GM12892 (cell line): ENCODE measurements at regions not wholly inside any gene's neighbourhood (a gene's known extent, or its start where the extent isn't known, plus 50 kb on each side); places are given as distances from the start of the nearest gene placed in this dataset.

Source experiments
- POLR2A ChIP-seq: IDR thresholded peaks from 2 replicates; pipeline ENCODE4 v1.6.1; 2011; ENCODE audit warnings: low read depth, low read length, control low read depth
- POLR2AphosphoS5 ChIP-seq: IDR thresholded peaks from 2 replicates; pipeline ENCODE4 v1.6.1; 2011; ENCODE audit warnings: low read depth, low read length, control low read depth
- TAF1 ChIP-seq: IDR thresholded peaks from 2 replicates; pipeline ENCODE4 v1.6.1; 2011; ENCODE audit warnings: low read depth, mild to moderate bottlenecking, control low read depth, low read length, borderline replicate concordance

GRCh38 chr6:144969602-144970272 lies 684.6 kb downstream of the UTRN start:
- no peak for TF ChIP-seq POLR2AphosphoS5
- TF ChIP-seq TAF1 = no peak
- TF ChIP-seq POLR2A = no peak
